Smooth muscle cell (in vitro differentiated cells): ENCODE measurements at regions not wholly inside any gene's neighbourhood (a gene's known extent, or its start where the extent isn't known, plus 50 kb on each side); places are given as distances from the start of the nearest gene placed in this dataset.

ENCODE experiments used
- DNase-seq: peaks from one replicate; lab custom pipeline; 2025; ENCODE audit not compliant: unreplicated experiment; lab: John Stamatoyannopoulos, UW
- H2AFZ ChIP-seq: fragments of 200-600 bp; sonication (generic); 2 replicates; pipeline ENCODE4 v1.6.0; 2016; ENCODE audit warnings: antibody characterized with exemption, low read depth, mild to moderate bottlenecking
- H3F3A ChIP-seq: fragments of 200-600 bp; sonication (generic); 2 replicates; pipeline ENCODE4 v1.6.0; 2017; ENCODE audit warnings: antibody characterized with exemption, low read depth
- H3K27ac ChIP-seq: fragments of 200-600 bp; sonication (generic); 2 replicates; pipeline ENCODE4 v1.5.1; 2016; ENCODE audit warnings: low read depth, mild to moderate bottlenecking
- H3K27me3 ChIP-seq: fragments of 200-600 bp; sonication (generic); 2 replicates; pipeline ENCODE4 v1.6.1; 2016; ENCODE audit warnings: low read depth, mild to moderate bottlenecking
- H3K36me3 ChIP-seq: fragments of 200-600 bp; sonication (generic); 2 replicates; pipeline ENCODE4 v1.5.1; 2016; ENCODE audit warnings: low read depth
- H3K4me1 ChIP-seq: fragments of 200-600 bp; sonication (generic); 2 replicates; pipeline ENCODE4 v1.5.1; 2016; ENCODE audit warnings: low read depth
- H3K4me2 ChIP-seq: fragments of 200-600 bp; sonication (generic); 2 replicates; pipeline ENCODE4 v1.6.0; 2016; ENCODE audit warnings: mild to moderate bottlenecking
- H3K4me3 ChIP-seq: fragments of 200-600 bp; sonication (generic); 2 replicates; pipeline ENCODE4 v1.5.1; 2016; ENCODE audit warnings: mild to moderate bottlenecking
- H3K79me2 ChIP-seq: fragments of 200-600 bp; sonication (generic); 2 replicates; pipeline ENCODE4 v1.6.0; 2016; ENCODE audit warnings: low read depth, mild to moderate bottlenecking
- H3K9ac ChIP-seq: fragments of 200-600 bp; sonication (generic); 2 replicates; pipeline ENCODE4 v1.6.0; 2016; ENCODE audit warnings: low read depth
- H3K9me3 ChIP-seq: fragments of 200-600 bp; sonication (generic); replicated peaks from 2 replicates; pipeline ENCODE4 v1.5.1; 2016; ENCODE audit warnings: low read depth
- H4K20me1 ChIP-seq: fragments of 200-600 bp; sonication (generic); 2 replicates; pipeline ENCODE4 v1.6.0; 2016; ENCODE audit warnings: low read depth
- CTCF ChIP-seq: fragments of 200-600 bp; sonication (generic); IDR thresholded peaks from 2 replicates; pipeline ENCODE4 v1.5.1; 2017; ENCODE audit warnings: borderline replicate concordance, mild to moderate bottlenecking, antibody characterized with exemption; ENCODE audit not compliant: insufficient read depth, poor library complexity, severe bottlenecking
- WGBS: methylation state at CpG from one replicate; pipeline ENCODE4 v1.1.7; 2016; ENCODE audit warnings: low lambda C conversion rate; 5-methylcytosine and 5-hydroxymethylcytosine counted together

- Histone ChIP-seq H3K4me1 (no peaks in the 10 kb centered on the region), H3K27ac (no peak overlapping the region), H3K4me2 (no peak overlapping the region), H3F3A (no peaks in the 10 kb centered on the region), H2AFZ (no peak overlapping the region), H4K20me1 (no peaks in the 10 kb centered on the region), H3K9ac (no peak overlapping the region), H3K9me3 (no peaks in the 10 kb centered on the region), H3K27me3 (no peaks in the 10 kb centered on the region), H3K79me2 (no peaks in the 10 kb centered on the region), H3K4me3 (no peak overlapping the region), H3K36me3 (no peaks in the 10 kb centered on the region)
- DNase-seq, result no peak
- TF ChIP-seq CTCF, result no peak
- 90% methylated on average over 3 of the region's 3 CpGs for WGBS
Observed at GRCh38 chr9:23306731-23307130, 519.3 kb downstream of the ELAVL2 start.

- Histone ChIP-seq H3K9ac (no peak overlapping the region), H2AFZ (no peak overlapping the region), H3K27me3 (no peaks in the 10 kb centered on the region), H3F3A (no peaks in the 10 kb centered on the region), H3K27ac (no peak overlapping the region), H3K4me2 (no peak overlapping the region), H4K20me1 (no peaks in the 10 kb centered on the region), H3K79me2 (no peaks in the 10 kb centered on the region), H3K4me1 (no peaks in the 10 kb centered on the region), H3K36me3 (no peaks in the 10 kb centered on the region), H3K9me3 (no peaks in the 10 kb centered on the region), H3K4me3 (no peak overlapping the region)
- TF ChIP-seq CTCF, result no peak
- 74% methylated on average over 5 of the region's 5 CpGs for WGBS
- DNase-seq, result no peak
Observed at GRCh38 chr9:23307731-23308513, 518.1 kb downstream of the ELAVL2 start.

- Histone ChIP-seq H3K27me3 (no peaks in the 10 kb centered on the region), H3F3A (no peaks in the 10 kb centered on the region), H3K9me3 (no peaks in the 10 kb centered on the region), H4K20me1 (no peaks in the 10 kb centered on the region), H3K4me2 (peak overlapping the region; percentile 14), H3K27ac (peak overlapping the region; percentile 26), H3K4me1 (no peaks in the 10 kb centered on the region), H3K9ac (no peak overlapping the region), H3K36me3 (no peaks in the 10 kb centered on the region), H3K4me3 (no peak overlapping the region), H2AFZ (no peak overlapping the region), H3K79me2 (no peaks in the 10 kb centered on the region)
- TF ChIP-seq CTCF, result no peak
- no peak for DNase-seq
Observed at GRCh38 chr9:23309800-23310199, 516.2 kb downstream of the ELAVL2 start.

- Histone ChIP-seq H3K9ac (no peak overlapping the region), H2AFZ (no peak overlapping the region), H3K27me3 (no peaks in the 10 kb centered on the region), H3K27ac (no peak overlapping the region), H3F3A (no peaks in the 10 kb centered on the region), H4K20me1 (no peaks in the 10 kb centered on the region), H3K4me2 (no peak overlapping the region), H3K4me1 (no peaks in the 10 kb centered on the region), H3K79me2 (no peaks in the 10 kb centered on the region), H3K9me3 (no peaks in the 10 kb centered on the region), H3K4me3 (no peak overlapping the region), H3K36me3 (no peaks in the 10 kb centered on the region)
- WGBS, result 86% methylated on average over 4 of the region's 4 CpGs
- TF ChIP-seq CTCF, result no peak
- DNase-seq, result no peak
Observed at GRCh38 chr9:23314247-23314646, 511.8 kb downstream of the ELAVL2 start.
